ENCODE measurements at regions not wholly inside any gene's neighbourhood (a gene's known extent, or its start where the extent isn't known, plus 50 kb on each side); places are given as distances from the start of the nearest gene placed in this dataset.
"Not testable (repeated sequence)": the region's sequence is repeated elsewhere in the genome, so short reads cannot be mapped to it uniquely, and the experiment has no call there.

GRCh38 chr5:174504266-174504726, 220.1 kb upstream of the MSX2 start:
- no peak for DNase-seq (ENCODE audit: low read depth in 2 of 3, low spot score in 2 of 3)

- no peak for DNase-seq (ENCODE audit: low read depth in 2 of 3, low spot score in 2 of 3)
Observed at GRCh38 chr5:174505621-174506020, 218.8 kb upstream of the MSX2 start.

- not testable (repeated sequence) for DNase-seq (ENCODE audit: low read depth in 2 of 3, low spot score in 2 of 3)
Observed at GRCh38 chr5:174510782-174511453, 213.5 kb upstream of the MSX2 start.

GRCh38 chr5:174511714-174512253, 212.6 kb upstream of the MSX2 start:
- no peak for DNase-seq (ENCODE audit: low read depth in 2 of 3, low spot score in 2 of 3)

- DNase-seq (ENCODE audit: low read depth in 2 of 3, low spot score in 2 of 3), result no peak
Observed at GRCh38 chr5:174514325-174514724, 210.1 kb upstream of the MSX2 start.

GRCh38 chr5:174514983-174515394, 209.4 kb upstream of the MSX2 start:
- DNase-seq (ENCODE audit: low read depth in 2 of 3, low spot score in 2 of 3), result no peak

GRCh38 chr5:174516741-174517140, 207.6 kb upstream of the MSX2 start:
- no peak for DNase-seq (ENCODE audit: low read depth in 2 of 3, low spot score in 2 of 3)

- DNase-seq (ENCODE audit: low read depth in 2 of 3, low spot score in 2 of 3), result no peak
Observed at GRCh38 chr5:174518512-174518911, 205.9 kb upstream of the MSX2 start.

- no peak for DNase-seq (ENCODE audit: low read depth in 2 of 3, low spot score in 2 of 3)
Observed at GRCh38 chr5:174520420-174521396, 203.7 kb upstream of the MSX2 start.

- DNase-seq (ENCODE audit: low read depth in 2 of 3, low spot score in 2 of 3), result no peak
Observed at GRCh38 chr5:174521449-174521848, 202.9 kb upstream of the MSX2 start.

GRCh38 chr5:174522480-174523260, 201.7 kb upstream of the MSX2 start:
- DNase-seq (ENCODE audit: low read depth in 2 of 3, low spot score in 2 of 3), result no peak

GRCh38 chr5:174523311-174524071, 200.9 kb upstream of the MSX2 start:
- DNase-seq (ENCODE audit: low read depth in 2 of 3, low spot score in 2 of 3), result no peak

GRCh38 chr5:174524351-174524750, 200.0 kb upstream of the MSX2 start:
- no peak for DNase-seq (ENCODE audit: low read depth in 2 of 3, low spot score in 2 of 3)

GRCh38 chr5:174526177-174526576, 198.2 kb upstream of the MSX2 start:
- DNase-seq (ENCODE audit: low read depth in 2 of 3, low spot score in 2 of 3), result no peak

- no peak for DNase-seq (ENCODE audit: low read depth in 2 of 3, low spot score in 2 of 3)
Observed at GRCh38 chr5:174527916-174528540, 196.4 kb upstream of the MSX2 start.

- no peak for DNase-seq (ENCODE audit: low read depth in 2 of 3, low spot score in 2 of 3)
Observed at GRCh38 chr5:174528821-174529544, 195.4 kb upstream of the MSX2 start.

GRCh38 chr5:174529925-174530681, 194.3 kb upstream of the MSX2 start:
- no peak for DNase-seq (ENCODE audit: low read depth in 2 of 3, low spot score in 2 of 3)

- DNase-seq (ENCODE audit: low read depth in 2 of 3, low spot score in 2 of 3), result no peak
Observed at GRCh38 chr5:174531782-174532191, 192.6 kb upstream of the MSX2 start.

All from activated CD8-positive, alpha-beta memory T cell treated with anti-CD3 and anti-CD28 coated beads for 48 hours (primary cell).